SHP77 (cell line): ENCODE measurements at regions not wholly inside any gene's neighbourhood (a gene's known extent, or its start where the extent isn't known, plus 50 kb on each side); places are given as distances from the start of the nearest gene placed in this dataset.

ENCODE experiments used
- DNase-seq, 2 experiments: peaks; one replicate each; lab custom pipeline; 2025; lab: John Stamatoyannopoulos, UW

- DNase-seq, result no peak
Measured at GRCh38 chr12:124489915-124490583, 77.4 kb downstream of the NCOR2 start.

GRCh38 chr12:124489220-124489619 is 78.2 kb downstream of the NCOR2 start:
- DNase-seq, result no peak

- no peak for DNase-seq
Measured at GRCh38 chr12:124488520-124488919, 78.9 kb downstream of the NCOR2 start.

- DNase-seq, result no peak
Measured at GRCh38 chr12:124487834-124488165, 79.6 kb downstream of the NCOR2 start.

GRCh38 chr12:124487066-124487833 is 80.2 kb downstream of the NCOR2 start:
- no peak for DNase-seq

- no peak for DNase-seq
Measured at GRCh38 chr12:124486346-124486963, 81.0 kb downstream of the NCOR2 start.

- DNase-seq, result no peak
Measured at GRCh38 chr12:124485371-124485770, 82.0 kb downstream of the NCOR2 start.

GRCh38 chr12:124484526-124484953 is 82.9 kb downstream of the NCOR2 start:
- DNase-seq, result no peak

GRCh38 chr12:124484067-124484466 is 83.3 kb downstream of the NCOR2 start:
- DNase-seq, result no peak

GRCh38 chr12:124482901-124483799 is 84.3 kb downstream of the NCOR2 start:
- DNase-seq, result no peak

GRCh38 chr12:124482567-124482893 is 84.9 kb downstream of the NCOR2 start:
- no peak for DNase-seq

- DNase-seq, result no peak
Measured at GRCh38 chr12:124481772-124482566, 85.4 kb downstream of the NCOR2 start.

- DNase-seq, result no peak
Measured at GRCh38 chr12:124481257-124481750, 86.1 kb downstream of the NCOR2 start.

- no peak for DNase-seq
Measured at GRCh38 chr12:124480469-124481256, 86.7 kb downstream of the NCOR2 start.

GRCh38 chr12:124479680-124480468 is 87.5 kb downstream of the NCOR2 start:
- DNase-seq, result no peak

GRCh38 chr12:124478985-124479645 is 88.3 kb downstream of the NCOR2 start:
- DNase-seq, result no peak

GRCh38 chr12:124478416-124478815 is 89.0 kb downstream of the NCOR2 start:
- DNase-seq, result no peak

- no peak for DNase-seq
Measured at GRCh38 chr12:124477107-124477915, 90.1 kb downstream of the NCOR2 start.
